ENCODE measurements at regions not wholly inside any gene's neighbourhood (a gene's known extent, or its start where the extent isn't known, plus 50 kb on each side); places are given as distances from the start of the nearest gene placed in this dataset.

DNA sequence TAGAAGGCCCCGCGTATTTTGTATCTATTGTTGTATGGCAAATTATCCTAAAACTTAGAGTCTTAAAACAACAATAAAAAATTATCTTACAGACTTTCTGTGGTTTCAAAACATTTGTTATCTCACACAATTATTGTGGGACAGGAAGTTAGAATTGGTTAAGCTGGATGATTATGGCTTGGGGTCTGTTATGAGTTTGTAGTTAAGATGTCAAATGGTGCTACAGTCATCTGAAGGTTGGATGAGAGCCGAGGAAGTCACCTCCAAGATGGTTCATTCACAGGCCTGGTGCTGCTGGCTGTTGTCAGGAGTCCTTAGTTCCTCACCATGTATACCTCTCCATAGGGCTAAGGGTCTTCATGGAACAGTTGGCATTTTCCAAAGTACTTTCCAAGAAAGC lies 175.6 kb upstream of the FANCL start:
- ATAC-seq: no peak
- TF ChIP-seq, protein P1, sequence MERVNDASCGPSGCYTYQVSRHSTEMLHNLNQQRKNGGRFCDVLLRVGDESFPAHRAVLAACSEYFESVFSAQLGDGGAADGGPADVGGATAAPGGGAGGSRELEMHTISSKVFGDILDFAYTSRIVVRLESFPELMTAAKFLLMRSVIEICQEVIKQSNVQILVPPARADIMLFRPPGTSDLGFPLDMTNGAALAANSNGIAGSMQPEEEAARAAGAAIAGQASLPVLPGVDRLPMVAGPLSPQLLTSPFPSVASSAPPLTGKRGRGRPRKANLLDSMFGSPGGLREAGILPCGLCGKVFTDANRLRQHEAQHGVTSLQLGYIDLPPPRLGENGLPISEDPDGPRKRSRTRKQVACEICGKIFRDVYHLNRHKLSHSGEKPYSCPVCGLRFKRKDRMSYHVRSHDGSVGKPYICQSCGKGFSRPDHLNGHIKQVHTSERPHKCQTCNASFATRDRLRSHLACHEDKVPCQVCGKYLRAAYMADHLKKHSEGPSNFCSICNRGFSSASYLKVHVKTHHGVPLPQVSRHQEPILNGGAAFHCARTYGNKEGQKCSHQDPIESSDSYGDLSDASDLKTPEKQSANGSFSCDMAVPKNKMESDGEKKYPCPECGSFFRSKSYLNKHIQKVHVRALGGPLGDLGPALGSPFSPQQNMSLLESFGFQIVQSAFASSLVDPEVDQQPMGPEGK (CRISPR knock-in tag; IDR thresholded peaks at IDR 0.05; ENCODE audit: borderline replicate concordance): no peak
- TF ChIP-seq OSR1 (CRISPR knock-in tag; IDR thresholded peaks at IDR 0.05): no peak
- TF ChIP-seq, protein P2, sequence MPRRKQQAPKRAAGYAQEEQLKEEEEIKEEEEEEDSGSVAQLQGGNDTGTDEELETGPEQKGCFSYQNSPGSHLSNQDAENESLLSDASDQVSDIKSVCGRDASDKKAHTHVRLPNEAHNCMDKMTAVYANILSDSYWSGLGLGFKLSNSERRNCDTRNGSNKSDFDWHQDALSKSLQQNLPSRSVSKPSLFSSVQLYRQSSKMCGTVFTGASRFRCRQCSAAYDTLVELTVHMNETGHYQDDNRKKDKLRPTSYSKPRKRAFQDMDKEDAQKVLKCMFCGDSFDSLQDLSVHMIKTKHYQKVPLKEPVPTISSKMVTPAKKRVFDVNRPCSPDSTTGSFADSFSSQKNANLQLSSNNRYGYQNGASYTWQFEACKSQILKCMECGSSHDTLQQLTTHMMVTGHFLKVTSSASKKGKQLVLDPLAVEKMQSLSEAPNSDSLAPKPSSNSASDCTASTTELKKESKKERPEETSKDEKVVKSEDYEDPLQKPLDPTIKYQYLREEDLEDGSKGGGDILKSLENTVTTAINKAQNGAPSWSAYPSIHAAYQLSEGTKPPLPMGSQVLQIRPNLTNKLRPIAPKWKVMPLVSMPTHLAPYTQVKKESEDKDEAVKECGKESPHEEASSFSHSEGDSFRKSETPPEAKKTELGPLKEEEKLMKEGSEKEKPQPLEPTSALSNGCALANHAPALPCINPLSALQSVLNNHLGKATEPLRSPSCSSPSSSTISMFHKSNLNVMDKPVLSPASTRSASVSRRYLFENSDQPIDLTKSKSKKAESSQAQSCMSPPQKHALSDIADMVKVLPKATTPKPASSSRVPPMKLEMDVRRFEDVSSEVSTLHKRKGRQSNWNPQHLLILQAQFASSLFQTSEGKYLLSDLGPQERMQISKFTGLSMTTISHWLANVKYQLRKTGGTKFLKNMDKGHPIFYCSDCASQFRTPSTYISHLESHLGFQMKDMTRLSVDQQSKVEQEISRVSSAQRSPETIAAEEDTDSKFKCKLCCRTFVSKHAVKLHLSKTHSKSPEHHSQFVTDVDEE (CRISPR knock-in tag; IDR thresholded peaks at IDR 0.05): no peak
- TF ChIP-seq CSDC2 (CRISPR knock-in tag; IDR thresholded peaks at IDR 0.05): no peak
- TF ChIP-seq ESRRG (CRISPR knock-in tag; IDR thresholded peaks at IDR 0.05): no peak
- TF ChIP-seq, protein P3, sequence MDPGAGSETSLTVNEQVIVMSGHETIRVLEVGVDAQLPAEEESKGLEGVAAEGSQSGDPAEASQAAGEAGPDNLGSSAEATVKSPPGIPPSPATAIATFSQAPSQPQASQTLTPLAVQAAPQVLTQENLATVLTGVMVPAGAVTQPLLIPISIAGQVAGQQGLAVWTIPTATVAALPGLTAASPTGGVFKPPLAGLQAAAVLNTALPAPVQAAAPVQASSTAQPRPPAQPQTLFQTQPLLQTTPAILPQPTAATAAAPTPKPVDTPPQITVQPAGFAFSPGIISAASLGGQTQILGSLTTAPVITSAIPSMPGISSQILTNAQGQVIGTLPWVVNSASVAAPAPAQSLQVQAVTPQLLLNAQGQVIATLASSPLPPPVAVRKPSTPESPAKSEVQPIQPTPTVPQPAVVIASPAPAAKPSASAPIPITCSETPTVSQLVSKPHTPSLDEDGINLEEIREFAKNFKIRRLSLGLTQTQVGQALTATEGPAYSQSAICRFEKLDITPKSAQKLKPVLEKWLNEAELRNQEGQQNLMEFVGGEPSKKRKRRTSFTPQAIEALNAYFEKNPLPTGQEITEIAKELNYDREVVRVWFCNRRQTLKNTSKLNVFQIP (CRISPR knock-in tag; IDR thresholded peaks at IDR 0.05; ENCODE audit: borderline replicate concordance, low read depth): no peak
- TF ChIP-seq TOX (CRISPR knock-in tag; IDR thresholded peaks at IDR 0.05; ENCODE audit: borderline replicate concordance): no peak

DNA sequence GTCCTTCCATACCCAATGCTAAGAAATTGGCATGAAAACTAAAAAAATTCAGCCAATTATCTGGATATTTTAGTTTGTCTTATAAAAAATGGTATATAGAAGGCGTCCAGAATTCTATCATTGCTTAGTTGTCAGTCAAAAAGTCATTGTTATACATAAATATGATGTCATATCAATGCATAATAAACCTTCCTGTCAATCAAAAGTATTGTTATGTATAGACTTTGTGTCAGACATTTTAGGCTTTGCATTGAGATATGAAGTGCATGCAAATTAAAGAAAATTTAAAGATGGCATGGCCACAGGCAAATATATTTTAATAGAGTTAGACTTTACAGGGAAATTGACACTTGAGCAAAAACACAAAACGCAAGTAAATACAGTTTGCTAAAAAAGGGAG lies 173.4 kb upstream of the FANCL start:
- no peak for ATAC-seq
- no peak for TF ChIP-seq GLIS3 (CRISPR knock-in tag; IDR thresholded peaks at IDR 0.05)
- TF ChIP-seq SNAI2 (CRISPR knock-in tag; IDR thresholded peaks at IDR 0.05): no peak
- no peak for TF ChIP-seq ISL1 (CRISPR knock-in tag; IDR thresholded peaks at IDR 0.05)
- no peak for TF ChIP-seq ZC3H10 (CRISPR knock-in tag; IDR thresholded peaks at IDR 0.05)
- TF ChIP-seq ZNF70 (CRISPR knock-in tag; IDR thresholded peaks at IDR 0.05): no peak
- TF ChIP-seq, protein P1 (CRISPR knock-in tag; IDR thresholded peaks at IDR 0.05; ENCODE audit: borderline replicate concordance): no peak
- TF ChIP-seq ESRRG (CRISPR knock-in tag; IDR thresholded peaks at IDR 0.05): no peak
- TF ChIP-seq ZFP3 (CRISPR knock-in tag; IDR thresholded peaks at IDR 0.05): no peak
- TF ChIP-seq ZNF8 (CRISPR knock-in tag; IDR thresholded peaks at IDR 0.05): no peak
- TF ChIP-seq ZNF565 (CRISPR knock-in tag; conservative IDR thresholded peaks at IDR 0.05; ENCODE audit: low read depth): no peak
- no peak for TF ChIP-seq RARB (CRISPR knock-in tag; IDR thresholded peaks at IDR 0.05)
- TF ChIP-seq ZFP30 (CRISPR knock-in tag; IDR thresholded peaks at IDR 0.05): no peak
- TF ChIP-seq, protein P3 (CRISPR knock-in tag; IDR thresholded peaks at IDR 0.05; ENCODE audit: borderline replicate concordance, low read depth): no peak

DNA sequence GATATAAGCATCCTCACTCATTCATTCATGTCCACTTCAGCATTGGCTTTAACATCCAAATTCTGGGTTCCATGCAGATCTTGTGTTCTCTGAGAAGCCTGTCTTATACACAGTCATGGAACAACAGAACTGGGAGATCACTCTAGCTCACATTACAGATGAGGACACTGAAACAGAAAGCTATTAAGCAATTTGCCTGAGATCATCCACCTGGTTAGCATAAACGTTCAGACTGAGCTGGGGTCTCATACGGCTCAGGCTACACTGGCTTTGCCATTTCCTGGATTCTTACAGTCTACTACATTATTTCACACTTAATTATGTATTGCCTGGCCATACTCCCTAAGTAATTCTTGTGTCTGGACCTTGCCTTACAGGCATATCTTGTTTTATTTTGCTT lies 169.4 kb upstream of the FANCL start:
- ATAC-seq: no peak
- TF ChIP-seq ZNF70 (CRISPR knock-in tag; IDR thresholded peaks at IDR 0.05): no peak
- TF ChIP-seq ISL1 (CRISPR knock-in tag; IDR thresholded peaks at IDR 0.05): no peak
- TF ChIP-seq, protein P4, sequence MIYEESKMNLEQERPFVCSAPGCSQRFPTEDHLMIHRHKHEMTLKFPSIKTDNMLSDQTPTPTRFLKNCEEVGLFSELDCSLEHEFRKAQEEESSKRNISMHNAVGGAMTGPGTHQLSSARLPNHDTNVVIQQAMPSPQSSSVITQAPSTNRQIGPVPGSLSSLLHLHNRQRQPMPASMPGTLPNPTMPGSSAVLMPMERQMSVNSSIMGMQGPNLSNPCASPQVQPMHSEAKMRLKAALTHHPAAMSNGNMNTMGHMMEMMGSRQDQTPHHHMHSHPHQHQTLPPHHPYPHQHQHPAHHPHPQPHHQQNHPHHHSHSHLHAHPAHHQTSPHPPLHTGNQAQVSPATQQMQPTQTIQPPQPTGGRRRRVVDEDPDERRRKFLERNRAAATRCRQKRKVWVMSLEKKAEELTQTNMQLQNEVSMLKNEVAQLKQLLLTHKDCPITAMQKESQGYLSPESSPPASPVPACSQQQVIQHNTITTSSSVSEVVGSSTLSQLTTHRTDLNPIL (CRISPR knock-in tag; IDR thresholded peaks at IDR 0.05; ENCODE audit: low read depth): no peak
